ENCODE measurements at regions not wholly inside any gene's neighbourhood (a gene's known extent, or its start where the extent isn't known, plus 50 kb on each side); places are given as distances from the start of the nearest gene placed in this dataset.
A peak's percentile ranks its signal among the peaks of the same experiment; 100 is the strongest.

GRCh38 chr9:90423661-90424193, 218.9 kb downstream of the DIRAS2 start:
- peak; percentile 78 for DNase-seq (ENCODE audit: low spot score)
- peak; percentile 84 for FAIRE-seq

GRCh38 chr9:90428517-90428916, 214.1 kb downstream of the DIRAS2 start:
- FAIRE-seq: no peak

GRCh38 chr9:90432951-90433350, 209.7 kb downstream of the DIRAS2 start:
- peak; percentile 64 for DNase-seq (ENCODE audit: low spot score)
- FAIRE-seq: no peak

More at GRCh38 chr9:90428517-90428916, 214.1 kb downstream of the DIRAS2 start:
- DNase-seq (ENCODE audit: low spot score): no peak

GRCh38 chr9:90433398-90433941, 209.2 kb downstream of the DIRAS2 start:
- peak; percentile 99 for FAIRE-seq

GRCh38 chr9:90441814-90442213, 200.8 kb downstream of the DIRAS2 start:
- DNase-seq (ENCODE audit: low spot score) (peak; percentile 94), FAIRE-seq (peak; percentile 94)

More at GRCh38 chr9:90433398-90433941, 209.2 kb downstream of the DIRAS2 start:
- peak; percentile 99 for DNase-seq (ENCODE audit: low spot score)

- FAIRE-seq (no peak), DNase-seq (ENCODE audit: low spot score) (no peak)
Measured at GRCh38 chr9:90442723-90443122, 199.9 kb downstream of the DIRAS2 start.

- FAIRE-seq (no peak), DNase-seq (ENCODE audit: low spot score) (no peak)
Measured at GRCh38 chr9:90444609-90445204, 197.9 kb downstream of the DIRAS2 start.

- DNase-seq (ENCODE audit: low spot score): peak; percentile 57
- peak; percentile 79 for FAIRE-seq
Measured at GRCh38 chr9:90445391-90445790, 197.2 kb downstream of the DIRAS2 start.

GRCh38 chr9:90446200-90446948, 196.2 kb downstream of the DIRAS2 start:
- FAIRE-seq (no peak), DNase-seq (ENCODE audit: low spot score) (no peak)

- no peak for FAIRE-seq
Measured at GRCh38 chr9:90447773-90448172, 194.9 kb downstream of the DIRAS2 start.

GRCh38 chr9:90449213-90449925, 193.3 kb downstream of the DIRAS2 start:
- DNase-seq (ENCODE audit: low spot score): peak; percentile 56

More at GRCh38 chr9:90447773-90448172, 194.9 kb downstream of the DIRAS2 start:
- no peak for DNase-seq (ENCODE audit: low spot score)

GRCh38 chr9:90451804-90452203, 190.8 kb downstream of the DIRAS2 start:
- no peak for DNase-seq (ENCODE audit: low spot score)
- no peak for FAIRE-seq

More at GRCh38 chr9:90449213-90449925, 193.3 kb downstream of the DIRAS2 start:
- FAIRE-seq: no peak

GRCh38 chr9:90455316-90455715, 187.3 kb downstream of the DIRAS2 start:
- DNase-seq (ENCODE audit: low spot score): no peak

GRCh38 chr9:90457386-90458190, 185.0 kb downstream of the DIRAS2 start:
- FAIRE-seq: no peak
- peak; percentile 17 for DNase-seq (ENCODE audit: low spot score)

More at GRCh38 chr9:90455316-90455715, 187.3 kb downstream of the DIRAS2 start:
- no peak for FAIRE-seq

- peak; percentile 72 for DNase-seq (ENCODE audit: low spot score)
- FAIRE-seq: peak; percentile 78
Measured at GRCh38 chr9:90458485-90458884, 184.1 kb downstream of the DIRAS2 start.

- DNase-seq (ENCODE audit: low spot score) (no peak), FAIRE-seq (no peak)
Measured at GRCh38 chr9:90459321-90459720, 183.3 kb downstream of the DIRAS2 start.

- no peak for FAIRE-seq
- no peak for DNase-seq (ENCODE audit: low spot score)
Measured at GRCh38 chr9:90460220-90460619, 182.4 kb downstream of the DIRAS2 start.

- DNase-seq (ENCODE audit: low spot score): no peak
Measured at GRCh38 chr9:90464978-90465377, 177.6 kb downstream of the DIRAS2 start.

GRCh38 chr9:90466441-90466840, 176.2 kb downstream of the DIRAS2 start:
- no peak for DNase-seq (ENCODE audit: low spot score)
- no peak for FAIRE-seq

More at GRCh38 chr9:90464978-90465377, 177.6 kb downstream of the DIRAS2 start:
- FAIRE-seq: no peak

- FAIRE-seq (no peak), DNase-seq (ENCODE audit: low spot score) (no peak)
Measured at GRCh38 chr9:90469435-90469834, 173.2 kb downstream of the DIRAS2 start.

Measured in RCC 7860 (cell line).